ENCODE measurements at regions not wholly inside any gene's neighbourhood (a gene's known extent, or its start where the extent isn't known, plus 50 kb on each side); places are given as distances from the start of the nearest gene placed in this dataset.

- Histone ChIP-seq H3K4me1 (ENCODE audit: insufficient read depth, low read length) (no peaks in the 10 kb centered on the region), H4K8ac (replicated peaks; ENCODE audit: insufficient read length, low read depth, low read length) (no peak overlapping the region), H2BK15ac (ENCODE audit: low read depth, low read length) (no peak overlapping the region), H3K23ac (ENCODE audit: insufficient read length, low read depth, low read length) (no peak overlapping the region), H3K56ac (ENCODE audit: insufficient read length, low read depth, low read length) (no peak overlapping the region), H3K9ac (ENCODE audit: extremely low read depth, insufficient read length, low read length) (no peak overlapping the region), H4K91ac (ENCODE audit: insufficient read length, low read depth, low read length) (no peak overlapping the region), H4K20me1 (ENCODE audit: control insufficient read depth, insufficient read depth, insufficient read length) (no peaks in the 10 kb centered on the region), H2BK12ac (ENCODE audit: insufficient read length, low read depth, low read length) (no peak overlapping the region), H3K79me2 (ENCODE audit: insufficient read depth, low read length) (no peaks in the 10 kb centered on the region), H3K14ac (ENCODE audit: insufficient read depth, low read length) (no peak overlapping the region), H2BK120ac (ENCODE audit: low read depth, low read length, poor library complexity, severe bottlenecking) (no peak overlapping the region), H3K4ac (ENCODE audit: low read depth, low read length) (no peak overlapping the region), H2AK5ac (ENCODE audit: insufficient read length, low read length) (no peak overlapping the region), H3K27me3 (ENCODE audit: insufficient read depth, low read length) (no peaks in the 10 kb centered on the region), H3K9me3 (ENCODE audit: control insufficient read depth, low read depth, low read length) (no peaks in the 10 kb centered on the region), H3K4me2 (ENCODE audit: insufficient read depth, insufficient read length, low read length) (no peak overlapping the region), H4K5ac (ENCODE audit: insufficient read length, low read depth, low read length) (no peak overlapping the region), H2BK5ac (ENCODE audit: insufficient read length, low read length) (no peak overlapping the region), H3T11ph (ENCODE audit: low read length) (no peak overlapping the region), H2BK20ac (ENCODE audit: low read depth, low read length, poor library complexity, severe bottlenecking) (no peak overlapping the region), H3K23me2 (ENCODE audit: insufficient read length, low read depth, low read length, poor library complexity, severe bottlenecking) (no peaks in the 10 kb centered on the region), H2AFZ (ENCODE audit: low read length) (no peak overlapping the region), H3K18ac (ENCODE audit: insufficient read length, low read depth, low read length) (no peak overlapping the region), H3K27ac (ENCODE audit: insufficient read length, low read depth, low read length) (no peak overlapping the region), H3K79me1 (ENCODE audit: insufficient read depth, low read depth, low read length, poor library complexity, severe bottlenecking) (no peaks in the 10 kb centered on the region)
- no peaks in the 10 kb centered on the region for H3K36me3 Mint-ChIP-seq (ENCODE audit: insufficient read depth in 1 of 3, low read depth in 3 of 3)
- H3K4me3 Mint-ChIP-seq: no peak overlapping the region
- H3K27me3 Mint-ChIP-seq (ENCODE audit: low read depth): no peaks in the 10 kb centered on the region
- DNase-seq: no peak
- H3K27ac Mint-ChIP-seq: no peak overlapping the region
- no peak for TF ChIP-seq CTCF (conservative IDR thresholded peaks at IDR 0.05)
- no peaks in the 10 kb centered on the region for H3K9me3 Mint-ChIP-seq
- H3K4me1 Mint-ChIP-seq: no peaks in the 10 kb centered on the region
- WGBS (ENCODE audit: extremely low coverage, insufficient read length, low lambda C conversion rate): no CpG with 5 or more reads among the region's 1 CpG
These were observed 426.4 kb downstream of the AASDHPPT start for GRCh38 chr11:106503901-106504300.

Data from H9 (cell line).